NB4 (cell line): ENCODE measurements at regions not wholly inside any gene's neighbourhood (a gene's known extent, or its start where the extent isn't known, plus 50 kb on each side); places are given as distances from the start of the nearest gene placed in this dataset.
"Not testable (repeated sequence)": the region's sequence is repeated elsewhere in the genome, so short reads cannot be mapped to it uniquely, and the experiment has no call there.

Source experiments
- DNase-seq: peaks from one replicate; pipeline ENCODE4 v3.0.0; 2010; ENCODE audit warnings: low read depth
- H3K4me3 ChIP-seq: one replicate; pipeline ENCODE4 v1.5.1; 2011; ENCODE audit warnings: mild to moderate bottlenecking, low read depth, low read length, moderate library complexity
- MYC ChIP-seq: IDR thresholded peaks from 2 replicates; pipeline ENCODE4 v1.6.1; 2011; ENCODE audit warnings: low read depth, low read length
- POLR2A ChIP-seq: IDR thresholded peaks from 2 replicates; pipeline ENCODE4 v1.6.1; 2011; ENCODE audit warnings: mild to moderate bottlenecking; ENCODE audit not compliant: insufficient read length; ENCODE audit errors: extremely low read depth
- TF ChIP-seq, protein P1 (sequence below): IDR thresholded peaks from one replicate; pipeline ENCODE4 v1.5.1; 2012; ENCODE audit warnings: low read depth, low read length
- TF ChIP-seq, protein P2 (sequence below): IDR thresholded peaks from 2 replicates; pipeline ENCODE4 v1.6.1; 2011; ENCODE audit warnings: low read depth, low read length

- TF ChIP-seq POLR2A (no peak), MYC (no peak)
- TF ChIP-seq, protein P1, sequence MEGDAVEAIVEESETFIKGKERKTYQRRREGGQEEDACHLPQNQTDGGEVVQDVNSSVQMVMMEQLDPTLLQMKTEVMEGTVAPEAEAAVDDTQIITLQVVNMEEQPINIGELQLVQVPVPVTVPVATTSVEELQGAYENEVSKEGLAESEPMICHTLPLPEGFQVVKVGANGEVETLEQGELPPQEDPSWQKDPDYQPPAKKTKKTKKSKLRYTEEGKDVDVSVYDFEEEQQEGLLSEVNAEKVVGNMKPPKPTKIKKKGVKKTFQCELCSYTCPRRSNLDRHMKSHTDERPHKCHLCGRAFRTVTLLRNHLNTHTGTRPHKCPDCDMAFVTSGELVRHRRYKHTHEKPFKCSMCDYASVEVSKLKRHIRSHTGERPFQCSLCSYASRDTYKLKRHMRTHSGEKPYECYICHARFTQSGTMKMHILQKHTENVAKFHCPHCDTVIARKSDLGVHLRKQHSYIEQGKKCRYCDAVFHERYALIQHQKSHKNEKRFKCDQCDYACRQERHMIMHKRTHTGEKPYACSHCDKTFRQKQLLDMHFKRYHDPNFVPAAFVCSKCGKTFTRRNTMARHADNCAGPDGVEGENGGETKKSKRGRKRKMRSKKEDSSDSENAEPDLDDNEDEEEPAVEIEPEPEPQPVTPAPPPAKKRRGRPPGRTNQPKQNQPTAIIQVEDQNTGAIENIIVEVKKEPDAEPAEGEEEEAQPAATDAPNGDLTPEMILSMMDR = no peak
- TF ChIP-seq, protein P2, sequence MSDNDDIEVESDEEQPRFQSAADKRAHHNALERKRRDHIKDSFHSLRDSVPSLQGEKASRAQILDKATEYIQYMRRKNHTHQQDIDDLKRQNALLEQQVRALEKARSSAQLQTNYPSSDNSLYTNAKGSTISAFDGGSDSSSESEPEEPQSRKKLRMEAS = no peak
- no peak overlapping the region for H3K4me3 ChIP-seq
- no peak for DNase-seq
Measured at GRCh38 chr4:3374011-3374645, 67.6 kb upstream of the HGFAC start.

DNA sequence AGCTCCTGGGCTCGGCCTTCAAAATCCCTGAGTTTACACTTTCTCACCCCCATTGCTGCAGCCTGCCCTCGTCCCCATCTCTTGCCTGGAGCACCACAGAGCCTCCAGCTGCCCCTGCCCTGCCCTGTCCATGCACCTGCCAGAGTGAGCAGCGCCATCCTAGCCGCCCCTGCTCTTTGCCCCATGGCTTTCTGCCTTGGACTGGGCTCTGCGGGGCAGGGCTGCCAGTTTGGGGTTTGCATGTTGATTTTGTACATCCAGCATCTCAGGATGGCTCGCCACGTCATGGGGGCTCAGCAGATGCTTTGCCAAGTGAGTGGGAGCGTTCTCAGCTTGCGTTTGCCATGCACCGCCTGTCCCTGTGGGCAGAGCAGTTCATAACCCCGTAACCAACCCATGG lies 67.1 kb upstream of the HGFAC start:
- no peak for TF ChIP-seq MYC
- TF ChIP-seq, protein P1 = no peak
- TF ChIP-seq, protein P2 = no peak
- TF ChIP-seq POLR2A = no peak
- no peak for DNase-seq

GRCh38 chr4:3375688-3376087 lies 66.1 kb upstream of the HGFAC start:
- DNase-seq = no peak
- H3K4me3 ChIP-seq = no peak overlapping the region
- TF ChIP-seq, protein P1 = no peak
- TF ChIP-seq MYC = no peak
- TF ChIP-seq POLR2A = no peak
- TF ChIP-seq, protein P2 = no peak

More for the DNA sequence above, 67.1 kb upstream of the HGFAC start:
- H3K4me3 ChIP-seq = no peak overlapping the region

- TF ChIP-seq, protein P1 = no peak
- no peak for TF ChIP-seq POLR2A
- TF ChIP-seq, protein P2 = no peak
- TF ChIP-seq MYC = no peak
- no peak overlapping the region for H3K4me3 ChIP-seq
- no peak for DNase-seq
Measured at GRCh38 chr4:3376266-3376665, 65.5 kb upstream of the HGFAC start.

GRCh38 chr4:3377557-3377956 lies 64.2 kb upstream of the HGFAC start:
- no peak overlapping the region for H3K4me3 ChIP-seq
- no peak for DNase-seq
- TF ChIP-seq POLR2A (no peak), MYC (no peak)
- TF ChIP-seq, protein P2 = no peak
- TF ChIP-seq, protein P1 = no peak

DNA sequence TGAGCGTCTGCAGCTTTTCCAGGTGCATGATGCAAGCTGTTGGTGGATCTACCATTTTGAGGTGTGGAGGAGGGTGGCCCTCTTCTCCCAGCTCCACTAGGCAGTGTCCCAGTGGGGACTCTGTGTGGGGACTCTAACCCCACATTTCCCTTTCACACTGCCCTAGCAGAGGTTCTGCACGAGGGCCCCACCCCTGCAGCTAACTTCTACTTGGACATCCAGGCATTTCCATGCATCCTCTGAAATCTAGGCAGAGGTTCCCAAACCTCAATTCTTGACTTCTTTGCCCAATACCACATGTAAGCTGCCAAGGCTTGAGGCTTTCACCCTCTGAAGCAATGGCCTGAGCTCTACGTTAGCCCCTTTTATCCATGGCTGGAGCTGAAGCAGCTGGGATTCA lies 61.4 kb upstream of the HGFAC start:
- not testable (repeated sequence) for H3K4me3 ChIP-seq, DNase-seq

DNA sequence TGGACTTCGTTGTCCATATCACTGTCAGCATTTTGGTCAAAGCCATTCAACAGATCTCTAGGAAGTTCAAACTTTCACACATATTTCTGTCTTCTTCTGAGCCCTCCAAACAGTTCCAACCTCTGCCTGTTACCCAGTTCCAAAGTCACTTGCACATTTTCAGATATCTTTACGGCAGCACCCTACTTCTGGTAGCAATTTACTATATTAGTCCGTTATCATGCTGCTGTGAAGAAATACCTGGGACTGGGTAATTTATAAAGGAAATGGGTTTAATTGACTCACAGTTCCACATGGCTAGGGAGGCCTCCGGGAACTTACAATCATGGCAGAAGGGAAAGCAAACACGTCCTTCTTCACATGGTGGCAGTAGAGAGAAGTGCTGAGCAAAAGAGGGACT lies 60.6 kb upstream of the HGFAC start:
- H3K4me3 ChIP-seq, DNase-seq: not testable (repeated sequence)
